HCT116 (cell line): ENCODE measurements at regions not wholly inside any gene's neighbourhood (a gene's known extent, or its start where the extent isn't known, plus 50 kb on each side); places are given as distances from the start of the nearest gene placed in this dataset.

Source experiments
- ATAC-seq: fragments of 200-7000 bp; cut with Tn5 transposase; 2 replicates; pipeline ENCODE4 v1.9.1; 2020; ENCODE audit warnings: mild to moderate bottlenecking, moderate library complexity
- BruUV-seq: library from RNA; stranded (reverse); fragments of 400-500 nt; replicated peaks from 2 replicates; lab custom pipeline; 2021; lab: Mats Ljungman, UMichigan
- CTCF ChIA-PET: fragments of 300-600 bp; sonication (Branson Sonifier 250); formaldehyde crosslinking; loops from one replicate; lab custom pipeline; 2021; ENCODE audit warnings: antibody characterized with exemption; lab: Charles Lee
- POLR2A ChIA-PET: fragments of 300-600, 350-600 bp; sonication (Branson Sonifier 250); formaldehyde crosslinking; loops from one replicate; lab custom pipeline; 2021; ENCODE audit warnings: antibody characterized with exemption; lab: Charles Lee
- RAD21 ChIA-PET, 2 experiments: fragments of 300-600 bp; sonication (Branson Sonifier 250); formaldehyde crosslinking; loops; one replicate each; lab custom pipeline; 2023; ENCODE audit warnings: low total read pairs in 2 of 2; ENCODE audit not compliant: uncharacterized antibody in 2 of 2, unreplicated experiment in 2 of 2, low non-redundant PET in 1 of 2; lab: Charles Lee
- DNase-seq: peaks from one replicate; pipeline ENCODE4 v3.0.0-alpha.2; 2010; ENCODE audit warnings: low read depth, low spot score
- H2AFZ ChIP-seq: fragments of 200-600 bp; shearing (Covaris generic), sonication (generic); 2 replicates; pipeline ENCODE4 v1.6.1; 2017; ENCODE audit warnings: low read depth, mixed run types, mixed read lengths, antibody characterized with exemption, low read length; ENCODE audit not compliant: poor library complexity, severe bottlenecking
- H3K27ac ChIP-seq: 2 replicates; pipeline ENCODE4 v1.5.1; 2012; ENCODE audit warnings: low read depth, low read length
- H3K27me3 ChIP-seq: fragments of 200-600 bp; sonication (generic); 2 replicates; pipeline ENCODE4 v1.6.1; 2016; ENCODE audit warnings: mixed run types, low read length, mixed read lengths; ENCODE audit not compliant: insufficient read depth
- H3K36me3 ChIP-seq, 2 experiments: fragments of 200-500 bp in 1 of 2; fragments of 200-600 bp in 1 of 2; sonication (Bioruptor generic) in 1 of 2; sonication (generic) in 1 of 2; 2 replicates each; pipeline versions ENCODE4 v1.5.1 to v1.6.1; 2014 to 2016; ENCODE audit warnings: low read length in 2 of 2, inconsistent platforms in 1 of 2, mixed read lengths in 1 of 2, mixed run types in 1 of 2; ENCODE audit not compliant: insufficient read depth in 2 of 2, control insufficient read depth in 1 of 2
- H3K4me1 ChIP-seq, 2 experiments: fragments of 200-600 bp in 1 of 2; sonication (generic) in 1 of 2; 2 replicates each; pipeline versions ENCODE4 v1.5.1 to v1.6.1; 2012 to 2017; ENCODE audit warnings: low read length in 2 of 2, inconsistent platforms in 1 of 2, mild to moderate bottlenecking in 1 of 2, mixed read lengths in 1 of 2, mixed run types in 1 of 2, moderate library complexity in 1 of 2; ENCODE audit not compliant: insufficient read depth in 2 of 2, control insufficient read depth in 1 of 2
- H3K4me2 ChIP-seq: fragments of 200-600 bp; sonication (generic); 2 replicates; pipeline ENCODE4 v1.6.1; 2017; ENCODE audit warnings: mixed run types, low read length, mixed read lengths
- H3K4me3 ChIP-seq, 2 experiments: fragments of 200-600 bp in 1 of 2; sonication (generic) in 1 of 2; replicated peaks in 1 of 2; 2 replicates each; pipeline ENCODE4 v1.5.1; 2011 to 2016; ENCODE audit warnings: low read length in 2 of 2, control low read depth in 1 of 2, low read depth in 1 of 2, mild to moderate bottlenecking in 1 of 2, mixed read lengths in 1 of 2, mixed run types in 1 of 2
- H3K79me2 ChIP-seq: fragments of 200-600 bp; sonication (generic); 2 replicates; pipeline ENCODE4 v1.6.1; 2017; ENCODE audit warnings: mild to moderate bottlenecking, mixed run types, low read length, moderate library complexity, mixed read lengths; ENCODE audit not compliant: insufficient read depth
- H3K9ac ChIP-seq: fragments of 200-600 bp; sonication (generic); 2 replicates; pipeline ENCODE4 v1.6.1; 2016; ENCODE audit warnings: low read length, mixed read lengths
- H3K9me2 ChIP-seq: fragments of 200-600 bp; sonication (generic), shearing (Covaris generic); 2 replicates; pipeline ENCODE4 v1.6.1; 2017; ENCODE audit warnings: mixed run types, mild to moderate bottlenecking, moderate library complexity; ENCODE audit not compliant: insufficient read depth
- H3K9me3 ChIP-seq, 2 experiments: fragments of 200-500 bp in 1 of 2; fragments of 200-600 bp in 1 of 2; sonication (Bioruptor generic) in 1 of 2; sonication (generic) in 1 of 2; 2 replicates each; pipeline ENCODE4 v1.6.1; 2014 to 2017; ENCODE audit warnings: low read length in 2 of 2, mixed read lengths in 2 of 2, inconsistent platforms in 1 of 2, low read depth in 1 of 2, mild to moderate bottlenecking in 1 of 2, mixed run types in 1 of 2, moderate library complexity in 1 of 2; ENCODE audit not compliant: control insufficient read depth in 1 of 2, insufficient read depth in 1 of 2
- H4K20me1 ChIP-seq: fragments of 200-600 bp; sonication (generic), shearing (Covaris generic); 2 replicates; pipeline ENCODE4 v1.6.1; 2017; ENCODE audit warnings: mixed run types, mild to moderate bottlenecking, moderate library complexity; ENCODE audit not compliant: insufficient read depth
- CEBPB ChIP-seq: IDR thresholded peaks from 2 replicates; pipeline ENCODE4 v1.6.1; 2012; ENCODE audit warnings: low read depth
- CTCF ChIP-seq, 3 experiments: fragments of 200-600 bp in 1 of 3; sonication (generic) in 1 of 3; IDR thresholded peaks in 2 of 3; conservative IDR thresholded peaks in 1 of 3; 2 replicates each; pipeline ENCODE4 v1.5.1; 2012 to 2017; ENCODE audit warnings: low read depth in 2 of 3, low read length in 2 of 3, antibody characterized with exemption in 1 of 3, borderline replicate concordance in 1 of 3, control low read depth in 1 of 3, mild to moderate bottlenecking in 1 of 3, mixed read lengths in 1 of 3, mixed run types in 1 of 3, moderate library complexity in 1 of 3; ENCODE audit not compliant: insufficient read depth in 1 of 3
- EGR1 ChIP-seq: IDR thresholded peaks from 2 replicates; pipeline ENCODE4 v1.6.1; 2012; ENCODE audit warnings: low read depth
- EZH2 ChIP-seq: fragments of 200-600 bp; sonication (generic); IDR thresholded peaks from 2 replicates; pipeline ENCODE4 v1.6.1; 2017; ENCODE audit warnings: antibody characterized with exemption, mixed run types
- FOSL1 ChIP-seq: IDR thresholded peaks from 2 replicates; pipeline ENCODE4 v1.6.1; 2012; ENCODE audit warnings: low read depth
- POLR2AphosphoS5 ChIP-seq: IDR thresholded peaks from 2 replicates; pipeline ENCODE4 v1.6.1; 2011; ENCODE audit warnings: mild to moderate bottlenecking, low read depth, low read length, moderate library complexity
- RAD21 ChIP-seq: IDR thresholded peaks from 2 replicates; pipeline ENCODE4 v1.6.1; 2012; ENCODE audit warnings: low read depth, mild to moderate bottlenecking
- SP1 ChIP-seq: IDR thresholded peaks from 2 replicates; pipeline ENCODE4 v1.6.1; 2012; ENCODE audit warnings: low read depth
- TCF7L2 ChIP-seq: IDR thresholded peaks from 2 replicates; pipeline ENCODE4 v1.7.0; 2011; ENCODE audit warnings: borderline replicate concordance, inconsistent platforms; ENCODE audit not compliant: insufficient read depth, insufficient read length; ENCODE audit errors: extremely low read depth
- ZBTB33 ChIP-seq: IDR thresholded peaks from 2 replicates; pipeline ENCODE4 v1.6.1; 2011; ENCODE audit warnings: mild to moderate bottlenecking, low read length, moderate library complexity; ENCODE audit not compliant: insufficient replicate concordance; ENCODE audit errors: extremely low read depth
- ZFX ChIP-seq: fragments of 450-650 bp; IDR thresholded peaks from 2 replicates; pipeline ENCODE4 v1.6.1; 2017
- intact Hi-C: fragments of 100-400 bp; cut with micrococcal nuclease; formaldehyde crosslinking; loops from 2 replicates; pipeline ENCODE4 v1.10.0; 2022

GRCh38 chr4:108355902-108356535 is 187.3 kb upstream of the LEF1 start:
- peaks cover 17% of the 10 kb centered on the region for H3K27me3 ChIP-seq
- RAD21 ChIA-PET = no interaction called here
- H4K20me1 ChIP-seq = no peaks in the 10 kb centered on the region
- no peak overlapping the region for H3K4me2 ChIP-seq
- no peaks in the 10 kb centered on the region for H3K9me2 ChIP-seq
- TF ChIP-seq CEBPB (no peak), ZBTB33 (no peak), EGR1 (no peak), SP1 (no peak), POLR2AphosphoS5 (no peak), TCF7L2 (no peak), CTCF (IDR thresholded peaks at IDR 0.05 in 2 of 3, conservative IDR thresholded peaks at IDR 0.05 in 1 of 3; ENCODE audit: borderline replicate concordance in 1 of 3, insufficient read depth in 1 of 3, low read depth in 2 of 3, low read length in 2 of 3) (no peak), EZH2 (no peak), ZFX (no peak), FOSL1 (no peak), RAD21 (no peak)
- no peak for ATAC-seq
- H3K36me3 ChIP-seq = no peaks in the 10 kb centered on the region
- POLR2A ChIA-PET = no interaction called here
- H3K4me3 ChIP-seq = no peak overlapping the region
- H3K9me3 ChIP-seq = no peaks in the 10 kb centered on the region
- CTCF ChIA-PET = no interaction called here
- H3K27ac ChIP-seq = no peak overlapping the region
- no TSS peak for BruUV-seq
- intact Hi-C loops = no loop called here
- no peaks in the 10 kb centered on the region for H3K79me2 ChIP-seq
- no peak overlapping the region for H2AFZ ChIP-seq
- no peak for DNase-seq
- no peak overlapping the region for H3K9ac ChIP-seq
- H3K4me1 ChIP-seq = no peaks in the 10 kb centered on the region
